ENCODE measurements at regions not wholly inside any gene's neighbourhood (a gene's known extent, or its start where the extent isn't known, plus 50 kb on each side); places are given as distances from the start of the nearest gene placed in this dataset.

GRCh38 chr12:17478908-17479673 lies 610.9 kb downstream of the RERGL start:
- no peak overlapping the region for H3K27ac ChIP-seq
- no peak for TF ChIP-seq CTCF (conservative IDR thresholded peaks at IDR 0.05)

- no peak overlapping the region for H3K27ac ChIP-seq
- TF ChIP-seq CTCF (conservative IDR thresholded peaks at IDR 0.05): no peak
Observed at GRCh38 chr12:17470460-17470859, 619.5 kb downstream of the RERGL start.

GRCh38 chr12:17459214-17459613 lies 630.8 kb downstream of the RERGL start:
- TF ChIP-seq CTCF (conservative IDR thresholded peaks at IDR 0.05): no peak
- H3K27ac ChIP-seq: no peak overlapping the region

- no peak overlapping the region for H3K27ac ChIP-seq
- TF ChIP-seq CTCF (conservative IDR thresholded peaks at IDR 0.05): no peak
Observed at GRCh38 chr12:17456486-17456885, 633.5 kb downstream of the RERGL start.

- no peak overlapping the region for H3K27ac ChIP-seq
- no peak for TF ChIP-seq CTCF (conservative IDR thresholded peaks at IDR 0.05)
Observed at GRCh38 chr12:17438141-17438540, 651.9 kb downstream of the RERGL start.

- TF ChIP-seq CTCF (conservative IDR thresholded peaks at IDR 0.05): no peak
- H3K27ac ChIP-seq: no peak overlapping the region
Observed at GRCh38 chr12:17416748-17417147, 673.2 kb downstream of the RERGL start.

- no peak overlapping the region for H3K27ac ChIP-seq
- no peak for TF ChIP-seq CTCF (conservative IDR thresholded peaks at IDR 0.05)
Observed at GRCh38 chr12:17414596-17414995, 675.4 kb downstream of the RERGL start.

Measured in VCaP (cell line).